Left lung (tissue), 4 donors: ENCODE measurements at regions not wholly inside any gene's neighbourhood (a gene's known extent, or its start where the extent isn't known, plus 50 kb on each side); places are given as distances from the start of the nearest gene placed in this dataset.
A peak's percentile ranks its signal among the peaks of the same experiment; 100 is the strongest.

ENCODE experiments used
- ATAC-seq: fragments of 200-7000 bp; cut with Tn5 transposase; one replicate; pipeline ENCODE4 v1.9.1; 2020; ENCODE audit warnings: moderate library complexity
- DNase-seq, 4 donors: peaks; one replicate each; pipeline ENCODE4 v3.0.0-alpha.2; 2013 to 2020
- H3K27ac ChIP-seq, 2 donors: fragments of 200-600 bp; sonication (generic) in 1 of 2; one replicate each; pipeline versions ENCODE4 v1.5.0 to v1.8.0; 2020 to 2021
- H3K27me3 ChIP-seq, 2 donors: fragments of 200-600 bp; sonication (generic) in 1 of 2; one replicate each; pipeline versions ENCODE4 v1.5.0 to v1.8.0; 2020 to 2021
- H3K36me3 ChIP-seq, 2 donors: fragments of 200-600 bp; sonication (generic) in 1 of 2; one replicate each; pipeline versions ENCODE4 v1.5.0 to v1.8.0; 2020 to 2021
- H3K4me1 ChIP-seq, 2 donors: fragments of 200-600 bp; one replicate each; pipeline ENCODE4 v1.8.0; 2021
- H3K4me3 ChIP-seq, 2 donors: fragments of 200-600 bp; sonication (generic) in 1 of 2; one replicate each; pipeline versions ENCODE4 v1.5.0 to v1.8.0; 2020 to 2021; ENCODE audit warnings: mild to moderate bottlenecking in 1 of 2
- H3K9me3 ChIP-seq, 2 donors: fragments of 200-600 bp; sonication (generic) in 1 of 2; one replicate each; pipeline versions ENCODE4 v1.5.0 to v1.8.0; 2020 to 2021
- intact Hi-C, 2 donors: fragments of 100-400 bp; cut with DNase I; formaldehyde crosslinking; loops; one replicate each; pipeline versions ENCODE4 v1.11.2 to v1.14.2; 2022
- TF ChIP-seq, protein P1 (sequence below), 2 donors: fragments of 200-600 bp; sonication (generic) in 1 of 2; IDR thresholded peaks; one replicate each; pipeline versions ENCODE4 v1.5.0 to v1.8.0; 2021; ENCODE audit warnings: antibody characterized with exemption in 2 of 2
- donor health status: DM: no; HTN: yes; CAD: no.
- donor health status: DM: no; HTN: no; CAD: no.

DNA sequence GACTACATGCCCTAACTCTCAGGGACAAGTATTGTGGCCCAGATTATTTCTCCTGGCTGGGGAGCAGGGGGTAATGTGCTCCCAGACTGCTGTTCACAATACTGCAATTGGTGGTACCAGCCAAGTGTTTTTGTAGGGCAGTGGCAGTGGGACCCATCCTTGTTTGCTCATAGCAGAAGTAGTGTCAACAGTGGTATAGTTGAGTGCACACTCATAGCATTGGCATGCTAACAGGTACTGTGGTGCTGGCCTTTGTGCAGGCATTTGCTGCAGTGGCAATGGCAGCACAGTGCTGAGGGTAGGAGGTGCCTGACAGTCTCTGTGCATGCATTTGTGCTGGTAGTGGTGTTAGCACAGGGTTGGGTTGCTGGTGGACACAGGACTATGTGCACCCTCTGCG, 995.0 kb downstream of the SH3BGRL start:
- Histone ChIP-seq H3K4me1 (no peaks in the 10 kb centered on the region), H3K4me3 (no peak overlapping the region), H3K36me3 (no peaks in the 10 kb centered on the region), H3K27me3 (no peaks in the 10 kb centered on the region), H3K9me3 (no peaks in the 10 kb centered on the region), H3K27ac (no peak overlapping the region)
- ATAC-seq = peak; percentile 77
- no peak for DNase-seq
- intact Hi-C loops = no loop called here
- TF ChIP-seq, protein P1, sequence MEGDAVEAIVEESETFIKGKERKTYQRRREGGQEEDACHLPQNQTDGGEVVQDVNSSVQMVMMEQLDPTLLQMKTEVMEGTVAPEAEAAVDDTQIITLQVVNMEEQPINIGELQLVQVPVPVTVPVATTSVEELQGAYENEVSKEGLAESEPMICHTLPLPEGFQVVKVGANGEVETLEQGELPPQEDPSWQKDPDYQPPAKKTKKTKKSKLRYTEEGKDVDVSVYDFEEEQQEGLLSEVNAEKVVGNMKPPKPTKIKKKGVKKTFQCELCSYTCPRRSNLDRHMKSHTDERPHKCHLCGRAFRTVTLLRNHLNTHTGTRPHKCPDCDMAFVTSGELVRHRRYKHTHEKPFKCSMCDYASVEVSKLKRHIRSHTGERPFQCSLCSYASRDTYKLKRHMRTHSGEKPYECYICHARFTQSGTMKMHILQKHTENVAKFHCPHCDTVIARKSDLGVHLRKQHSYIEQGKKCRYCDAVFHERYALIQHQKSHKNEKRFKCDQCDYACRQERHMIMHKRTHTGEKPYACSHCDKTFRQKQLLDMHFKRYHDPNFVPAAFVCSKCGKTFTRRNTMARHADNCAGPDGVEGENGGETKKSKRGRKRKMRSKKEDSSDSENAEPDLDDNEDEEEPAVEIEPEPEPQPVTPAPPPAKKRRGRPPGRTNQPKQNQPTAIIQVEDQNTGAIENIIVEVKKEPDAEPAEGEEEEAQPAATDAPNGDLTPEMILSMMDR (IDR thresholded peaks at IDR 0.05) = no peak

DNA sequence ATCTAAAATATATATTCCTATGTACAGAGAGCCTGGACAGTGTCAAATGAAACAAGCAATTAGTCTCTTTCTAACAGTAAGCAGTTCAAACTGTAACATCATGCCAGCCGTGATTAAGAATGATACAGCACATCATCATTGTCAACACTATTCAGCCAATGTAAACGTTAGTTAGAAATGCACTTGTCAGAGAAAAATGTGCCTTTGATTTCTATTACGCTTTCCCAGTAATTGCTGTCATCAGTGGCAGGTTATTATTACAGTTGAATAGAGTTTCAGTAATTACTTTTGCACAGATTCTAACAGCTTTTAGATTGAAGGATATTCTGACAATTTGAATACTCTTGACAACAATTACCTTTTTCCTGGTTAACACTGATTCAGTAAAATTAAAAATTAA, 1007.1 kb downstream of the SH3BGRL start:
- Histone ChIP-seq H3K27ac (no peak overlapping the region), H3K36me3 (no peaks in the 10 kb centered on the region), H3K4me3 (no peak overlapping the region), H3K9me3 (no peaks in the 10 kb centered on the region), H3K27me3 (no peaks in the 10 kb centered on the region), H3K4me1 (no peaks in the 10 kb centered on the region)
- TF ChIP-seq, protein P1 (IDR thresholded peaks at IDR 0.05) = no peak
- intact Hi-C loops = no loop called here
- ATAC-seq (no peak), DNase-seq (no peak)

DNA sequence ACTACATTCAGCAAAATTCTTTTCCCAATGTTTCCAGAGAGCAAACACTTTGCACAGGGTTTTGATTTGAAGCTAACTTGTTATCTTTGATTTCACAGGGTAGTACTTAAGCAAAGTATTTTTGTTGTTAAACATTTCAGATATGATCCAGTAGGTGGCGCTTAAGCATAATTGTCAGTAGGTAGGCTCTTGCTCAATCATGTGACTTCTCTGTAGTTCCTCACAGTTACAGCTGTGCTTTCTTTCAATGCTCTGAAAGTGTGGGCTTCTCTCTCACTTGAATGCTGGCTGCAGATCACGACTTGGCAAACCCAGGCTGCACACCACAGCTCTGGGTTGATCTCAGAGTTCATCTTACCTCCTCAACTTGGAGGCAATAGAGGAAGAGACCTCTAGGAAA, 1016.5 kb downstream of the SH3BGRL start:
- H3K9me3 ChIP-seq = no peaks in the 10 kb centered on the region
- TF ChIP-seq, protein P1 (IDR thresholded peaks at IDR 0.05) = no peak
- H3K27ac ChIP-seq = no peak overlapping the region
- no peak overlapping the region for H3K4me3 ChIP-seq
- ATAC-seq (peak; percentile 83), DNase-seq (no peak)
- H3K4me1 ChIP-seq = no peaks in the 10 kb centered on the region
- no peaks in the 10 kb centered on the region for H3K27me3 ChIP-seq
- no peaks in the 10 kb centered on the region for H3K36me3 ChIP-seq
- intact Hi-C loops = no loop called here

DNA sequence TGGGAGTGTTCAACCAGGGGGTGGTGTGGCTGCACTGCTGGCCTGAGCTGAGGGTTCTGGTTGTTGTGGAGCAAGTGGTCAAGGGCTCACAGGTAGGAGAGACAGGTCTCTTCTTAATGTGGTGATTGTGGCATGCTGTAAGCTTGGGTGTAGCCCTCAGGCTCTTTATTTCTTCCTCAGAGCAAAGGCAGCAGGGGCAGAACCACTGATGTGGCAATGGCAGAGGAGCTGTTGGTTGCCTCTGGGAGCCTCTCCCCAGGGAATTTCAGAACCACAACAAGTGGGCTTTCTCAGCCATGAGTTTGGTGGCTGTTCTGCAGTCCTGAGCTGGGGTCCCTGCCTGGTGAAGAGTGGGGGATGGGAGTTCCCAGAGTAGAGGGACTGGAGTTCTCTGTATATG, 1017.2 kb downstream of the SH3BGRL start:
- intact Hi-C loops = no loop called here
- Histone ChIP-seq H3K9me3 (no peaks in the 10 kb centered on the region), H3K4me3 (no peak overlapping the region), H3K27me3 (no peaks in the 10 kb centered on the region), H3K36me3 (no peaks in the 10 kb centered on the region), H3K4me1 (no peaks in the 10 kb centered on the region), H3K27ac (no peak overlapping the region)
- TF ChIP-seq, protein P1 (IDR thresholded peaks at IDR 0.05) = no peak
- DNase-seq = no peak
- ATAC-seq = no peak

DNA sequence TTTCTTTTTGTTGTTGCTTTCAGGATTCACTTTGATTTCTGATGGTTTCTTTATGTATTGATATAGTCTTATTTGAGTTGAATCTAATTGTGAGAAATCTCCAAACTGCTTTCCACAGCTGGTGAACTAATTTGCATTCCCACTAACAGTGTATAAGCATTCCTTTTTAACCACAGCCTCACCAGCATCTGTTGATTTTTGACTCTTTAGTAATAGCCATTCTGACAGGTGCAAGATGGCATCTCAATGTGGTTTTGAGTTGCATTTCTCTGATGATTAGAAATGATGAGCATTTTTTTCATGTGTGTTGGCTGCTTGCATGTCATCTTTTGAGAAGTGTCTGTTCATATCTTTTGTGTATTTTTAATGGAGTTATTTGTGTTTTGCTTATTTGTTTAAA, 1023.1 kb downstream of the SH3BGRL start:
- TF ChIP-seq, protein P1 (IDR thresholded peaks at IDR 0.05) = no peak
- H3K4me3 ChIP-seq = no peak overlapping the region
- no peaks in the 10 kb centered on the region for H3K4me1 ChIP-seq
- DNase-seq (no peak), ATAC-seq (no peak)
- H3K9me3 ChIP-seq = no peaks in the 10 kb centered on the region
- H3K27me3 ChIP-seq = no peaks in the 10 kb centered on the region
- intact Hi-C loops = no loop called here
- H3K27ac ChIP-seq = no peak overlapping the region
- H3K36me3 ChIP-seq = no peaks in the 10 kb centered on the region
